Kidney glomerular epithelial cell (primary cell): ENCODE measurements at regions not wholly inside any gene's neighbourhood (a gene's known extent, or its start where the extent isn't known, plus 50 kb on each side); places are given as distances from the start of the nearest gene placed in this dataset.
"Not testable (repeated sequence)": the region's sequence is repeated elsewhere in the genome, so short reads cannot be mapped to it uniquely, and the experiment has no call there.

Experiments used
- DNase-seq: peaks from one replicate; lab custom pipeline; 2025; lab: John Stamatoyannopoulos, UW

GRCh38 chr2:180291552-180292421 lies 284.7 kb upstream of the CWC22 start:
- no peak for DNase-seq

- no peak for DNase-seq
Observed at GRCh38 chr2:180291060-180291459, 284.0 kb upstream of the CWC22 start.

- no peak for DNase-seq
Observed at GRCh38 chr2:180289627-180290026, 282.5 kb upstream of the CWC22 start.

DNA sequence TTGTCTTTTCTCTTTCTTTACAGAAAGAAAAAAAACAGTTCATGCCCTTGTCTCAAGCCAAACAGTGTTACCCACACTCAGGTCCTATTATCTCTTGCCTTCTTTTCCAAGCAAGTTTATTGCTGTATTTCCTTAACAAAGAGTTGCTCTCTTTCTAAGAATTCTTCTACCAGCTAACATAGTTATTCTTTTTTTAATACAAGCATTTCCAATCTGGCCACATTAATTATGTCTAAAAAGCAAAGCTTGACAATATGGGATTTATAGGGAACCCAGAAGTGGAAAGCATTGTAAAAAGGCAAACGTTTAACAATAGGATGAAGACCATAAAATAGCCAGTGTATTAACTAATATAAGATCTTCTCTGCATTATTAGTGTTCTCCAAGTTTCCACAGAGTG lies 272.5 kb upstream of the CWC22 start:
- DNase-seq, result no peak

- no peak for DNase-seq
Observed at GRCh38 chr2:180276733-180277132, 269.6 kb upstream of the CWC22 start.

GRCh38 chr2:180268006-180268405 lies 260.9 kb upstream of the CWC22 start:
- no peak for DNase-seq

GRCh38 chr2:180261976-180262375 lies 254.9 kb upstream of the CWC22 start:
- no peak for DNase-seq

DNA sequence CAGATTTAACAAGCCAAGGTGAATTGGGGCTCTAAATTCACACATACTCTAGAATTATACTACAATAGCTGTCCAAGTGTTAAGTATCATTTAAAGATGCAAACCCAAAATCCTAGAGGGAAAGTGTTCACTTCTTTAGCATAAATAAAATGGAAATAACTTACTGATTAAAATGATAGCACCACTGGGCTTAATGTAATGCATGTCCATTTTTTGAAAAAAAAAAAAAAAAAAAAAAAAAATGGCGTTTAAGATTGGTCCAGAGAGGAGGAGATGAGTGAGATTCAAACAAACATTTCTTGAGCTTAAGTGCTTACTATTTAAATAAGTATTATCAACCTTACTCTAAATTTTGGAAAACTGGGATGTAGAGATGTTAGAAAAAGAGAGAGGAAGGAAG lies 251.5 kb upstream of the CWC22 start:
- DNase-seq, result no peak

DNA sequence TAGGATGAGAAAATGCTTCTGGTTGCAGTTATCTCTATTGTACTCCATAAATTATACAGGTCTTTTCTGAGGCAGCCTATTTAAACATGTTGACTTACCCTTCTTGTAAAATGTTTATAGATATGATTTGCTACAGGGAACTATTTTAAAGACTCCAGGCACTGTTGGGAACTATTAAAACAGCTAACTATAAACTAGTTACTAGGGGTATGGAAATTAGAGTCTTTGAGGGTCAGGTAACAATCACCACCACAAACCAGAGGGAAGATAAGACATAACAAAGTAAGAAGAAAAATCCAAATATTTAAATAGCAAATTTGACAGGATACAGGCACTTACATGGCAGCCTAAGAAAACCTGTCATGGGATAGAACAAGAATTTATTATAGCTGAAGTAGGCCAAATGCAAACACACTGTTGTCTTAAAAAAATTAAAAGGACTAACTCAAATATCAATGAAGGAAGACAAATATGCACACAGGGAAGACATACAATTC lies 251.0 kb upstream of the CWC22 start:
- no peak for DNase-seq

- no peak for DNase-seq
Observed at GRCh38 chr2:180257247-180257646, 250.2 kb upstream of the CWC22 start.

DNA sequence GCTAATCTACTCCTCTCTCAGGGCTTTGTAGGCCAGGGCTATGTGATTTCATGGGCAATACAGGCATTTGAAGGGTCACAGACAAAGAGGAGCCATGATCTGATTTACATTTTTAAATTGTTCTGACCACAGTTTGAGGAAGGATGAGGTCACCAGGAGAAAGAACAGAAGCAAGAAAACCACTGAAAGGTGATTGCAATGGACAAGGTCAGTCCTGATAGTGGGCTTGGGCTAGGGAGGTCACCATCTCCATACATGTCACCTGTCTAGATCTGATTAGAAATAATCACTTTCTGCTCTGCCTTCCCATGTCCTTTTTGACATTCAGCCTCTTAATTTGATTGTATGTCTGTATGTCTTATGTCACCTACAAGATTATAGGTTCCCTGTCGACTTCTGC lies 248.9 kb upstream of the CWC22 start:
- no peak for DNase-seq

DNA sequence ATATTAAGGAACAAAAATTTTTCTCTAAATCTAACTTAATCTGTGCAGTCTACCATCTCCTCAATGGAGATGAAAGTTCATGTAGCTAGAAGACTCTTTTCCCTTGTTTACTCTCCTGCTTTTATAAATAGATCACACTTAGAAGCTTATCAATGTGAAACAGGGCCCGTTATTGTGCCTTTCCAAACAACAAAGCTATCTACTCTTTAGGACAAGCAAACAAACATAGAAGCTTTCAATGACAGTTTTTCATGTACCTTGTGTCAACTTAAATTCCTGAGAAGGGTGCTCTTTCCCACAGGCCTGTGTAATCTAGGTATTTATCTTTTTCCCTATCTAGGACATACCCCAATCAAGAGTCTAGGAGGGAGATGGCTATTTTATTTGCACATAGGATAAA lies 247.8 kb upstream of the CWC22 start:
- DNase-seq, result no peak

DNA sequence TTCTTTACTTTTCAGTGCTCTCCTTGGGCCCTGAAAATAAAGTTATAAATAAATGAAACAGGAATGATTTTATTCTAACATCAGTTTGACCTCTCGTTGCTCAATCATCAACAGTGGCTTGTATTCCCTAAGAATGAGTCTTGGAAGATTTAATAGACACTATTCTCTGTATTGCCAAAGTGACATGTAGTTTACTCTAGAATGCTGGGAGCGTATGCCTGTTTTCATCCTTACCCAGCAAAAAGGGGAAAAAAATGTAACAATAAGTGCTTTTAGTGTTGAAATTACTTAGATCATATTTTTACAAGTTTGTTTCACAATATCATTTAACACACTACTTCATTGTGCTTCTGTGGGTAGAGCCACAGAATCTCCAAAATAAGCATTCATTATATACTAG lies 240.6 kb upstream of the CWC22 start:
- no peak for DNase-seq

DNA sequence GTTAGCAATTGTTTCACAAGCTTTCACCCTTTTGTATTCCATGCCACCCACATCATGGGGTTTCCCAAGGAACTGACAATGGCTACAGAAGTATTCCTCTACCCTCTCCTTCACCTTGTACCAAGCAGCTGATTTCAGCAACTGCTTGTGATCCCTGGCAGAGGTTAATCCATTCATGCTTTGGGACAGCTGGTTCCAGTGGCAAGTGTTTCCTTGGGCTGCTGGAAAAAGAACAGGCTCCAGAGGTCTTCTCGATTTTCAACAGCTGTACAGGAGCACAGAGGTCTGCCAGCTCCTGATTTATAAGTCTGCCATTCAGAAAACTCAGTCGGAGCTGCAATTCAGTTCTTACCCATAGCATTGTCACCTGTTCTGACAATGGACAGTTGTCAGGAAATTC lies 239.2 kb upstream of the CWC22 start:
- DNase-seq, result no peak

- no peak for DNase-seq
Observed at GRCh38 chr2:180240774-180241173, 233.7 kb upstream of the CWC22 start.

- DNase-seq, result no peak
Observed at GRCh38 chr2:180238729-180239128, 231.6 kb upstream of the CWC22 start.

GRCh38 chr2:180236061-180236460 lies 229.0 kb upstream of the CWC22 start:
- DNase-seq, result not testable (repeated sequence)

DNA sequence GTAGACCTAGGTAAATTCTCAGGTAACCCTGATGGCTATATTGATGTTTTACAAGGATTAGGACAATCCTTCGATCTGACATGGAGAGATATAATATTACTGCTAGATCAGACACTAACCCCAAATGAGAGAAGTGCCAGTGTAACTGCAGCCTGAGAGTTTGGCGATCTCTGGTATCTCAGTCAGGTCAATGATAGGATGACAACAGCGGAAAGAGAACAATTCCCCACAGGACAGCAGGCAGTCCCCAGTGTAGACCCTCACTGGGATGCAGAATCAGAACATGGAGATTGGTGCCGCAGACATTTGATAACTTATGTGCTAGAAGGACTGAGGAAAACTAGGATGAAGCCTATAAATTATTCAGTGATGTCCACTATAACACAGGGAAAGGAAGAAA lies 228.4 kb upstream of the CWC22 start:
- not testable (repeated sequence) for DNase-seq

DNA sequence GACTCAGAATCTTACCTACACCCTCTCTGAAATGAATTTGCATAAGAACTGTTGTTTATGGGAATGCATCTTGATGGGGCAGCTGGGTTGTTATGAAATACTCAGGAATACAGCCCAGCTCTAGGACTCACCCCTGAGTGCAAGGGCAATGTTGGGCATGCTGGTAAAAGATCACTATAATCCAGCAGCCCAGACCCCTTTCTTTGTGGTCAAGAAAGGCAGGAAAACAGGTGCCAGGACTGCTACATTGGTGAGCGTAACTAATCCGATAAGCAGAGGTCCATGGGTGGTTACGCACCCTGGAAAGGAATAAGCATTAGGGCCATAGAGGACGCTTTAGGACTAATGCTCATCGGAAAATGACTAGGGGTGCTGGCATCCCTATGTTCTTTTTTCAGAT lies 227.9 kb upstream of the CWC22 start:
- DNase-seq, result not testable (repeated sequence)

DNA sequence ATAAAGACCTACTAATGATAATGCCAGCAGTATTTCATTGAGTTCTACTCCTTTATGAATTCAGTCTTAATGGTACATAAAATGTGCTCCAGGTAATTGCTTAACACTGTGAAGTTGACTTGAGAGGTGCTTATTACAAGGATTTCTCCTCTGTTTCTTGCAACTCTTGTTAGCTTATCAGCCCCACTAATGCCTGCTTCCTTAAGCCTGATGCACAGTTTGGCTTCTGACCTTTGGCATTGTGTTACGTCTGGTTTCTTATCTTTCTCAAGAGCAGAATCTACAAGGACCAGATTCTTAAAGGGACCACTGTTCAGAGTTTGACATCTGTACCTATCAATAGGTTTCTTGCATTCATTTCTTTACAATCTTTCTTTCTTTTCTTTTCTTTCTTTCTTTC lies 223.9 kb upstream of the CWC22 start:
- DNase-seq, result no peak

- DNase-seq, result no peak
Observed at GRCh38 chr2:180227461-180227860, 220.4 kb upstream of the CWC22 start.

DNA sequence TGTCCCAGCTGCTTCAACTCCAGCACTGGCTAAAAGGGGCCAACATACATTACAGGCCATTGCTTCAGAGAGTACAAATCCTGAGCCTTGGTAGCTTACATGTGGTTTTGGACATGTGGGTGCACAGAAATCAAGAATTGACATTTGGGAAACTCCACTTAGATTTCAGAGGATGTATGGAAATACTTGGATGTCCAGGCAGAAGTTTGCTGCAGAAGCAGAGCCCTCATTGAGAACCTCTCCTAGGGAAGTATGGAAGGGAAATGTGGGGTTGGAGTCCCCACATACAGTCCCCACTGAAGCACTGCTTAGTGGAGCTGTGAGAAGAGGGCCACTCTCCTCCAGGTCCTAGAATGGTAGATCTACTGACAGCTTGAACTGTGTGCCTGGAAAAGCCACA lies 218.0 kb upstream of the CWC22 start:
- DNase-seq, result no peak

- peak; percentile 76 for DNase-seq
Observed at GRCh38 chr2:180222644-180223043, 215.5 kb upstream of the CWC22 start.

DNA sequence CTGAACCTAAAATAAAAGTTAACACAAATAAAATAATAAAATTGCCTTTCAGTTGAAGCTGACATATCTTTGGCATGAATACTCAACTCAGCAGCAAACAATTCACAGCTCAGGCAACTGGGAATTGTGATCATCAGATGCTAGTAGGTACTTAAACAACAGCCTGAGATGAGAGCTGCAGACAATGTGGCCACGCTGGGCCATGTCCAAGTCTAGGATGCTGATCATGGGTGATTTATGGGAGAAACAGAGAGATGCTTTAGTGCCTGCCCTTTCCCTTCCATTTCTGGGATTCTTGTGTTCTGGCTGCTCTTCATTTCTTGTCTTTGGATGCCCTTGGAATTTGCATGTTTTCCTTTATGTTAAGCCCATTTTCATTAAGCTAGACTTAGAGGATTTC lies 212.4 kb upstream of the CWC22 start:
- no peak for DNase-seq
